SK-N-SH treated with all-trans-retinoic acid at 6 μM for 48 hours (cell line): ENCODE measurements at regions not wholly inside any gene's neighbourhood (a gene's known extent, or its start where the extent isn't known, plus 50 kb on each side); places are given as distances from the start of the nearest gene placed in this dataset.
A peak's percentile ranks its signal among the peaks of the same experiment; 100 is the strongest.

Source experiments
- ATAC-seq: fragments of 200-7000 bp; cut with Tn5 transposase; 3 replicates; pipeline ENCODE4 v1.9.1; 2020; ENCODE audit warnings: mild to moderate bottlenecking, moderate library complexity
- BACH2 ChIP-seq: fragments of 250-450 bp; sonication (Bioruptor Pico); IDR thresholded peaks from 2 replicates; pipeline ENCODE4 v1.9.0; 2021; ENCODE audit warnings: mild to moderate bottlenecking, borderline replicate concordance
- CSDC2 ChIP-seq: fragments of 250-450 bp; sonication (Bioruptor Pico); IDR thresholded peaks from 2 replicates; pipeline ENCODE4 v1.5.0; 2020; ENCODE audit warnings: mild to moderate bottlenecking, moderate library complexity
- CSRNP3 ChIP-seq: fragments of 250-450 bp; sonication (Bioruptor Pico); IDR thresholded peaks from 2 replicates; pipeline ENCODE4 v1.5.1; 2021; ENCODE audit warnings: mild to moderate bottlenecking, moderate library complexity
- ESRRG ChIP-seq: fragments of 250-450 bp; sonication (Bioruptor Pico); IDR thresholded peaks from 2 replicates; pipeline ENCODE4 v1.6.1; 2021; ENCODE audit warnings: mild to moderate bottlenecking
- GLIS3 ChIP-seq: fragments of 250-450 bp; sonication (Bioruptor Pico); IDR thresholded peaks from 2 replicates; pipeline ENCODE4 v1.5.0; 2020; ENCODE audit warnings: mild to moderate bottlenecking, moderate library complexity
- ISL1 ChIP-seq: fragments of 250-450 bp; sonication (Bioruptor Pico); IDR thresholded peaks from 2 replicates; pipeline ENCODE4 v2.1.2; 2022; ENCODE audit warnings: mild to moderate bottlenecking, moderate library complexity
- PATZ1 ChIP-seq: fragments of 250-450 bp; sonication (Bioruptor Pico); IDR thresholded peaks from 2 replicates; pipeline ENCODE4 v1.8.0; 2020; ENCODE audit warnings: mild to moderate bottlenecking, moderate library complexity, borderline replicate concordance
- TOX ChIP-seq: fragments of 250-450 bp; sonication (Bioruptor Pico); IDR thresholded peaks from 2 replicates; pipeline ENCODE4 v1.8.0; 2021; ENCODE audit warnings: mild to moderate bottlenecking, moderate library complexity, borderline replicate concordance
- ZC3H10 ChIP-seq: fragments of 250-450 bp; sonication (Bioruptor Pico); IDR thresholded peaks from 2 replicates; pipeline ENCODE4 v1.5.1; 2021; ENCODE audit warnings: mild to moderate bottlenecking, moderate library complexity
- ZFP3 ChIP-seq: fragments of 250-450 bp; sonication (Bioruptor Pico); IDR thresholded peaks from 2 replicates; pipeline ENCODE4 v1.5.0; 2020; ENCODE audit warnings: mild to moderate bottlenecking, moderate library complexity
- ZNF565 ChIP-seq: fragments of 450-650 bp; formaldehyde crosslinking; conservative IDR thresholded peaks from 2 replicates; pipeline ENCODE4 v1.5.0; 2020; ENCODE audit warnings: low read depth, mild to moderate bottlenecking, moderate library complexity
- ZNF70 ChIP-seq: fragments of 450-650 bp; formaldehyde crosslinking; IDR thresholded peaks from 2 replicates; pipeline ENCODE4 v1.5.0; 2020; ENCODE audit warnings: mild to moderate bottlenecking, moderate library complexity
- ZNF8 ChIP-seq: fragments of 450-650 bp; formaldehyde crosslinking; IDR thresholded peaks from 2 replicates; pipeline ENCODE4 v1.5.0; 2020; ENCODE audit warnings: mild to moderate bottlenecking, moderate library complexity
- TF ChIP-seq, protein P1 (sequence below): fragments of 250-450 bp; sonication (Bioruptor Pico); IDR thresholded peaks from 2 replicates; pipeline ENCODE4 v1.5.0; 2020; ENCODE audit warnings: mild to moderate bottlenecking, moderate library complexity
- TF ChIP-seq, protein P2 (sequence below): fragments of 250-450 bp; sonication (Bioruptor Pico); IDR thresholded peaks from 2 replicates; pipeline ENCODE4 v1.8.0; 2021; ENCODE audit warnings: low read depth, mild to moderate bottlenecking, moderate library complexity, borderline replicate concordance
- TF ChIP-seq, protein P3 (sequence below): fragments of 250-450 bp; sonication (Bioruptor Pico); IDR thresholded peaks from 2 replicates; pipeline ENCODE4 v1.5.1; 2020; ENCODE audit warnings: low read depth, mild to moderate bottlenecking, moderate library complexity

DNA sequence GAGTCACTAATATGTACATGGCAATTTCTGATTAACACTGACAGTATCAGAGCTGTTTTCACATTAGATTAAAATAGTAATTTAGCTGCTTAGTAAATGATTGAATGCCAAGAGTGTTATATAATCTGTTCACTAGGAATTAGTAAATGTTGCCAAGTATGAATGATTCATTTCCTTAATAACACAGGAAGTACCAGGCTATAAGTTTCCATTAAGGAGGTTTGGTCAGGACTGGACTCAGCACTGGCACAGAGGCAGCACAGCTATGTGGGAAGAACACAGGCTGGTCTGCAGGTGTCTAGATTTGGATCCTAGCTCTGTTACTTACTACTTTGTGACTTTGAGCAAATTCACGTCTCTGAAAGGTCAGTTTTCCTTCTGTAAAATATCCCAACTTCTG is 97.2 kb downstream of the TDRD15 start:
- TF ChIP-seq ZNF8 (CRISPR knock-in tag): no peak
- TF ChIP-seq ZFP3 (CRISPR knock-in tag): no peak
- peak; percentile 73 for TF ChIP-seq ISL1 (CRISPR knock-in tag)
- TF ChIP-seq, protein P1, sequence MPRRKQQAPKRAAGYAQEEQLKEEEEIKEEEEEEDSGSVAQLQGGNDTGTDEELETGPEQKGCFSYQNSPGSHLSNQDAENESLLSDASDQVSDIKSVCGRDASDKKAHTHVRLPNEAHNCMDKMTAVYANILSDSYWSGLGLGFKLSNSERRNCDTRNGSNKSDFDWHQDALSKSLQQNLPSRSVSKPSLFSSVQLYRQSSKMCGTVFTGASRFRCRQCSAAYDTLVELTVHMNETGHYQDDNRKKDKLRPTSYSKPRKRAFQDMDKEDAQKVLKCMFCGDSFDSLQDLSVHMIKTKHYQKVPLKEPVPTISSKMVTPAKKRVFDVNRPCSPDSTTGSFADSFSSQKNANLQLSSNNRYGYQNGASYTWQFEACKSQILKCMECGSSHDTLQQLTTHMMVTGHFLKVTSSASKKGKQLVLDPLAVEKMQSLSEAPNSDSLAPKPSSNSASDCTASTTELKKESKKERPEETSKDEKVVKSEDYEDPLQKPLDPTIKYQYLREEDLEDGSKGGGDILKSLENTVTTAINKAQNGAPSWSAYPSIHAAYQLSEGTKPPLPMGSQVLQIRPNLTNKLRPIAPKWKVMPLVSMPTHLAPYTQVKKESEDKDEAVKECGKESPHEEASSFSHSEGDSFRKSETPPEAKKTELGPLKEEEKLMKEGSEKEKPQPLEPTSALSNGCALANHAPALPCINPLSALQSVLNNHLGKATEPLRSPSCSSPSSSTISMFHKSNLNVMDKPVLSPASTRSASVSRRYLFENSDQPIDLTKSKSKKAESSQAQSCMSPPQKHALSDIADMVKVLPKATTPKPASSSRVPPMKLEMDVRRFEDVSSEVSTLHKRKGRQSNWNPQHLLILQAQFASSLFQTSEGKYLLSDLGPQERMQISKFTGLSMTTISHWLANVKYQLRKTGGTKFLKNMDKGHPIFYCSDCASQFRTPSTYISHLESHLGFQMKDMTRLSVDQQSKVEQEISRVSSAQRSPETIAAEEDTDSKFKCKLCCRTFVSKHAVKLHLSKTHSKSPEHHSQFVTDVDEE (CRISPR knock-in tag): no peak
- TF ChIP-seq TOX (CRISPR knock-in tag): no peak
- TF ChIP-seq PATZ1 (CRISPR knock-in tag): no peak

GRCh38 chr2:21223618-21224017 is 99.8 kb downstream of the TDRD15 start:
- TF ChIP-seq ZNF8 (CRISPR knock-in tag) (no peak), ZFP3 (CRISPR knock-in tag) (no peak), CSDC2 (CRISPR knock-in tag) (no peak), TOX (CRISPR knock-in tag) (no peak), ISL1 (CRISPR knock-in tag) (no peak), BACH2 (CRISPR knock-in tag) (no peak), CSRNP3 (CRISPR knock-in tag) (no peak), GLIS3 (CRISPR knock-in tag) (no peak), ESRRG (CRISPR knock-in tag) (no peak), ZC3H10 (CRISPR knock-in tag) (no peak), PATZ1 (CRISPR knock-in tag) (no peak), ZNF565 (no peak), ZNF70 (CRISPR knock-in tag) (no peak)
- TF ChIP-seq, protein P2, sequence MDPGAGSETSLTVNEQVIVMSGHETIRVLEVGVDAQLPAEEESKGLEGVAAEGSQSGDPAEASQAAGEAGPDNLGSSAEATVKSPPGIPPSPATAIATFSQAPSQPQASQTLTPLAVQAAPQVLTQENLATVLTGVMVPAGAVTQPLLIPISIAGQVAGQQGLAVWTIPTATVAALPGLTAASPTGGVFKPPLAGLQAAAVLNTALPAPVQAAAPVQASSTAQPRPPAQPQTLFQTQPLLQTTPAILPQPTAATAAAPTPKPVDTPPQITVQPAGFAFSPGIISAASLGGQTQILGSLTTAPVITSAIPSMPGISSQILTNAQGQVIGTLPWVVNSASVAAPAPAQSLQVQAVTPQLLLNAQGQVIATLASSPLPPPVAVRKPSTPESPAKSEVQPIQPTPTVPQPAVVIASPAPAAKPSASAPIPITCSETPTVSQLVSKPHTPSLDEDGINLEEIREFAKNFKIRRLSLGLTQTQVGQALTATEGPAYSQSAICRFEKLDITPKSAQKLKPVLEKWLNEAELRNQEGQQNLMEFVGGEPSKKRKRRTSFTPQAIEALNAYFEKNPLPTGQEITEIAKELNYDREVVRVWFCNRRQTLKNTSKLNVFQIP (CRISPR knock-in tag): no peak
- TF ChIP-seq, protein P1 (CRISPR knock-in tag): no peak
- TF ChIP-seq, protein P3, sequence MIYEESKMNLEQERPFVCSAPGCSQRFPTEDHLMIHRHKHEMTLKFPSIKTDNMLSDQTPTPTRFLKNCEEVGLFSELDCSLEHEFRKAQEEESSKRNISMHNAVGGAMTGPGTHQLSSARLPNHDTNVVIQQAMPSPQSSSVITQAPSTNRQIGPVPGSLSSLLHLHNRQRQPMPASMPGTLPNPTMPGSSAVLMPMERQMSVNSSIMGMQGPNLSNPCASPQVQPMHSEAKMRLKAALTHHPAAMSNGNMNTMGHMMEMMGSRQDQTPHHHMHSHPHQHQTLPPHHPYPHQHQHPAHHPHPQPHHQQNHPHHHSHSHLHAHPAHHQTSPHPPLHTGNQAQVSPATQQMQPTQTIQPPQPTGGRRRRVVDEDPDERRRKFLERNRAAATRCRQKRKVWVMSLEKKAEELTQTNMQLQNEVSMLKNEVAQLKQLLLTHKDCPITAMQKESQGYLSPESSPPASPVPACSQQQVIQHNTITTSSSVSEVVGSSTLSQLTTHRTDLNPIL: no peak
- no peak for ATAC-seq

More for the DNA sequence above, 97.2 kb downstream of the TDRD15 start:
- ATAC-seq: no peak
